ENCODE measurements at regions not wholly inside any gene's neighbourhood (a gene's known extent, or its start where the extent isn't known, plus 50 kb on each side); places are given as distances from the start of the nearest gene placed in this dataset.

GRCh38 chr1:65509912-65510680 lies 89.6 kb downstream of the LEPR start:
- TF ChIP-seq GATA2 (IDR thresholded peaks at IDR 0.05; ENCODE audit: low read depth, low read length) (no peak), GATA3 (IDR thresholded peaks at IDR 0.05; ENCODE audit: low read depth, low read length) (no peak)

All from SH-SY5Y (cell line).